Esophagus muscularis mucosa (tissue), 4 donors: ENCODE measurements at regions not wholly inside any gene's neighbourhood (a gene's known extent, or its start where the extent isn't known, plus 50 kb on each side); places are given as distances from the start of the nearest gene placed in this dataset.

ENCODE experiments used
- DNase-seq: peaks from one replicate; pipeline ENCODE4 v3.0.0-alpha.2; 2017; ENCODE audit errors: extremely low spot score
- H3K27ac ChIP-seq, 4 donors: fragments of 200-600 bp; sonication (generic); replicated peaks in 1 of 4; 1 replicate in 3 of 4; 2 replicates in 1 of 4; pipeline ENCODE4 v1.5.1; 2016 to 2019; ENCODE audit warnings: mild to moderate bottlenecking in 1 of 4
- H3K27me3 ChIP-seq, 4 donors: fragments of 200-600 bp; sonication (generic); one replicate each; pipeline versions ENCODE4 v1.5.1 to v1.6.0; 2016 to 2019
- H3K36me3 ChIP-seq, 4 donors: fragments of 200-600 bp; sonication (generic); one replicate each; pipeline ENCODE4 v1.5.1; 2016 to 2019
- H3K4me1 ChIP-seq, 4 donors: fragments of 200-600 bp; sonication (generic); one replicate each; pipeline ENCODE4 v1.5.1; 2016 to 2019
- H3K4me3 ChIP-seq, 4 donors: fragments of 200-600 bp; sonication (generic); 1 replicate in 2 of 4; 2 replicates in 2 of 4; pipeline ENCODE4 v1.5.1; 2016 to 2019; ENCODE audit warnings: mild to moderate bottlenecking in 4 of 4, moderate library complexity in 1 of 4
- H3K9me3 ChIP-seq, 4 donors: fragments of 200-600 bp; sonication (generic); 1 replicate in 3 of 4; 2 replicates in 1 of 4; pipeline ENCODE4 v1.5.1; 2016 to 2019
- EP300 ChIP-seq: sonication (generic); formaldehyde crosslinking; IDR thresholded peaks from one replicate; pipeline ENCODE4 v1.6.1; 2017; ENCODE audit warnings: antibody characterized with exemption
- POLR2A ChIP-seq: fragments of 450-650 bp; IDR thresholded peaks from one replicate; pipeline ENCODE4 v1.6.1; 2017; ENCODE audit warnings: antibody characterized with exemption, moderate library complexity, mild to moderate bottlenecking, low read depth
- POLR2AphosphoS5 ChIP-seq, 2 donors: sonication (generic); formaldehyde crosslinking; IDR thresholded peaks; one replicate each; pipeline ENCODE4 v1.6.1; 2017; ENCODE audit warnings: antibody characterized with exemption in 2 of 2
- WGBS: methylation state at CpG from one replicate; pipeline ENCODE4 v1.1.5; 2018; 5-methylcytosine and 5-hydroxymethylcytosine counted together
- intact Hi-C: fragments of 100-400 bp; cut with DNase I; formaldehyde crosslinking; loops from one replicate; pipeline ENCODE4 v1.15.1; 2023
- TF ChIP-seq, protein P1 (sequence below), 3 experiments: fragments of 200-600 bp in 2 of 3; fragments of 450-650 bp in 1 of 3; sonication (generic) in 2 of 3; IDR thresholded peaks; one replicate each; pipeline ENCODE4 v1.5.1; 2017 to 2019; ENCODE audit warnings: antibody characterized with exemption in 3 of 3, mild to moderate bottlenecking in 2 of 3, moderate library complexity in 1 of 3

DNA sequence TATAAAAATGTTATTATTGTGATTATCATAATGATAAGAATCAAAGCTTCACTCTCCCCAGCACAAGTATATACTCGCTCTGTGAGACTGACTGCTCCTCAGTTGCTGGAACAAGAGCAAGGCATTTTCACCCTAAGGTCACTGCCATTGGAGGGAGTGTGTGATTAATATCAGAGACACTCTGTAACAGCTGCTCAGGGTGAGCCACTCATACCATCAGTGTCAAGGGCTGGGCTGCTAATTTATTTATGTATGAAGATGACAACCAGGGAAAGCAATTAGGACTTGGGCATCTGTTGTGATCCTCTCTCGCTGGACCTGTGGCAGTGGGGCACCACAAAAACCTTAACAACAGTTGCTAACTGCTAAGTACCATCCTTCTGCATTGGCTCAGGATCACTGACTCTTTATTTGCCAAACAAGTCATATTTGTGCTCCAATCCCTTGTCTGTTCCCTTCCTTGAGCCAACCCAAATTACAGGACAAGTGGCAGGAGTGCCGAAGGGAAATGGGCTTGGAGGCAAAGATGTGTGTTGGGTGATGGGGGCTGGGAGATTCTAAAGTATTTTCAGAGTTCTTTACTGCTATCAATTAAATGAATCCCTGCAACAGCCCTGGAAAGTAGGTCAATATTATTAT, 297.5 kb upstream of the STT3B start:
- no peaks in the 10 kb centered on the region for H3K36me3 ChIP-seq
- no peaks in the 10 kb centered on the region for H3K4me1 ChIP-seq
- no peak overlapping the region for H3K27ac ChIP-seq
- no peaks in the 10 kb centered on the region for H3K9me3 ChIP-seq
- TF ChIP-seq, protein P1, sequence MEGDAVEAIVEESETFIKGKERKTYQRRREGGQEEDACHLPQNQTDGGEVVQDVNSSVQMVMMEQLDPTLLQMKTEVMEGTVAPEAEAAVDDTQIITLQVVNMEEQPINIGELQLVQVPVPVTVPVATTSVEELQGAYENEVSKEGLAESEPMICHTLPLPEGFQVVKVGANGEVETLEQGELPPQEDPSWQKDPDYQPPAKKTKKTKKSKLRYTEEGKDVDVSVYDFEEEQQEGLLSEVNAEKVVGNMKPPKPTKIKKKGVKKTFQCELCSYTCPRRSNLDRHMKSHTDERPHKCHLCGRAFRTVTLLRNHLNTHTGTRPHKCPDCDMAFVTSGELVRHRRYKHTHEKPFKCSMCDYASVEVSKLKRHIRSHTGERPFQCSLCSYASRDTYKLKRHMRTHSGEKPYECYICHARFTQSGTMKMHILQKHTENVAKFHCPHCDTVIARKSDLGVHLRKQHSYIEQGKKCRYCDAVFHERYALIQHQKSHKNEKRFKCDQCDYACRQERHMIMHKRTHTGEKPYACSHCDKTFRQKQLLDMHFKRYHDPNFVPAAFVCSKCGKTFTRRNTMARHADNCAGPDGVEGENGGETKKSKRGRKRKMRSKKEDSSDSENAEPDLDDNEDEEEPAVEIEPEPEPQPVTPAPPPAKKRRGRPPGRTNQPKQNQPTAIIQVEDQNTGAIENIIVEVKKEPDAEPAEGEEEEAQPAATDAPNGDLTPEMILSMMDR (IDR thresholded peaks at IDR 0.05): no peak
- TF ChIP-seq POLR2AphosphoS5 (IDR thresholded peaks at IDR 0.05): no peak
- TF ChIP-seq EP300: no peak
- no peak for TF ChIP-seq POLR2A
- 73% methylated on average over 2 of the region's 3 CpGs for WGBS
- H3K27me3 ChIP-seq: peaks cover 0 to 5% (median 0%) of the 10 kb centered on the region in 4 donors
- DNase-seq: no peak
- H3K4me3 ChIP-seq: no peak overlapping the region
- intact Hi-C loops: no loop called here

DNA sequence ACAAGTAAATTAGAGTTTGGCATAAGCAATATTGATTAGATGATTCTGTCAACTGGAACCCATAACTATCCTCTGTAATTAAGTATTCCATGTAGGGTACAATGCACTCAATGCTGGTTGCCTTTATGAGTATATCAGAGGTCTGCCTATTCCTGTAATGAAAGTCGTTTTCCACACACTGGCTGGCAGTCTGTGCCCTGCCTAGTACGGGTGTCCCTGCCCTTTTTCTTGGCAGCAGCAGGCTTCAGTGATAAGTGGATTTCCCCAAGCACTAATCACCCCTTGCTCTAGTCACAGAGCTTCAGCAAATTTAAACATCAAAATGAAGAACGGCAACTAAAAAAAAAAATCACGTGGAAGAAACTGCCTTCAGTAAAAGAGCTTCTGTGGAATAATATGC, 294.8 kb upstream of the STT3B start:
- Histone ChIP-seq H3K9me3 (no peaks in the 10 kb centered on the region), H3K36me3 (no peaks in the 10 kb centered on the region), H3K27ac (no peak overlapping the region), H3K4me3 (no peak overlapping the region), H3K27me3 (peaks cover 0 to 5% (median 0%) of the 10 kb centered on the region in 4 donors), H3K4me1 (no peaks in the 10 kb centered on the region)
- no peak for DNase-seq
- WGBS: 68% methylated on average over 4 of the region's 4 CpGs
- TF ChIP-seq POLR2A (no peak), EP300 (no peak), POLR2AphosphoS5 (IDR thresholded peaks at IDR 0.05) (no peak)
- TF ChIP-seq, protein P1 (IDR thresholded peaks at IDR 0.05): no peak
- intact Hi-C loops: no loop called here

DNA sequence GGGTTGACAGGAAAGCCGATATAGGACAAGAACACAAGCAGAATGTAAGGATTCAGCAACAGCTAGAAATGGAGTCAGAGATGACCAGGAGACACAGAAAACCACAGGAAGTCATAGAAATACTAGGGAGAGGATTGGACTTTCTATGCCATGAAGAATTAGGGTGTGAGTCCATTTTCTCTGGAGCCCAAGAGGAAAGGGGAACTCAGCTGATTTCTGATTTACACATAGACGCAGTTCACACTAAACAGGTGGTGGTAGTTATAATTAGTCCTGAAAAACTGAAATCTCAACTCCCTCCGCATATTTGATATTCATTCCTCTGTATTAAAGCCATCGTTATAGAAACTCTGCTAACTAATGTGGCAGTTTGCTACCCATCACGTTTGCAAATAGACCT, 292.7 kb upstream of the STT3B start:
- Histone ChIP-seq H3K9me3 (no peaks in the 10 kb centered on the region), H3K27ac (no peak overlapping the region), H3K4me1 (no peaks in the 10 kb centered on the region), H3K36me3 (no peaks in the 10 kb centered on the region), H3K4me3 (no peak overlapping the region), H3K27me3 (peaks cover 0 to 5% (median 0%) of the 10 kb centered on the region in 4 donors)
- 91% methylated on average over 5 of the region's 5 CpGs for WGBS
- no peak for DNase-seq
- intact Hi-C loops: no loop called here
- TF ChIP-seq POLR2AphosphoS5 (IDR thresholded peaks at IDR 0.05): no peak
- TF ChIP-seq, protein P1 (IDR thresholded peaks at IDR 0.05): no peak
- no peak for TF ChIP-seq EP300
- no peak for TF ChIP-seq POLR2A

DNA sequence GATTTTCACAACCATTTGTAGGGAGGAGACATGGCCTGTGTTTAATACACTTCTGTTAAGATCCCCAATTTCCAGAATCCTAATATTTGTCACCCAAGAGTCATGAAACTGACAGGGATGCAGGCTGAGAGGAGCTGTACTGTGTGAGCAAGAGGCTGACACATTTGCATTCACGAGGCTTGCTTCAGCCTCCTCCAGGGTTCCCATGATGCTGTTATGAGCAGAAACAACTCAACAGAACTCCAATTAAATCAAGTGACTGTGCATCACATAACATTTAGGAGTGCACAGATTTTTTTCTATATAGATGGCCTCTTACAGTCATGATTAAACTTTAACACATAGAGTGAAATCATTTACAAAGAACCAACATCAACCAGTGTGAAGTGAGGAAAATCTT, 292.3 kb upstream of the STT3B start:
- Histone ChIP-seq H3K36me3 (no peaks in the 10 kb centered on the region), H3K9me3 (no peaks in the 10 kb centered on the region), H3K27ac (no peak overlapping the region), H3K27me3 (peaks cover 0 to under 1% (median 0%) of the 10 kb centered on the region in 4 donors), H3K4me1 (no peaks in the 10 kb centered on the region), H3K4me3 (no peak overlapping the region)
- no peak for DNase-seq
- intact Hi-C loops: no loop called here
- 62% methylated on average over 1 of the region's 1 CpG for WGBS
- TF ChIP-seq POLR2A: no peak
- no peak for TF ChIP-seq EP300
- TF ChIP-seq, protein P1 (IDR thresholded peaks at IDR 0.05): no peak
- no peak for TF ChIP-seq POLR2AphosphoS5 (IDR thresholded peaks at IDR 0.05)

DNA sequence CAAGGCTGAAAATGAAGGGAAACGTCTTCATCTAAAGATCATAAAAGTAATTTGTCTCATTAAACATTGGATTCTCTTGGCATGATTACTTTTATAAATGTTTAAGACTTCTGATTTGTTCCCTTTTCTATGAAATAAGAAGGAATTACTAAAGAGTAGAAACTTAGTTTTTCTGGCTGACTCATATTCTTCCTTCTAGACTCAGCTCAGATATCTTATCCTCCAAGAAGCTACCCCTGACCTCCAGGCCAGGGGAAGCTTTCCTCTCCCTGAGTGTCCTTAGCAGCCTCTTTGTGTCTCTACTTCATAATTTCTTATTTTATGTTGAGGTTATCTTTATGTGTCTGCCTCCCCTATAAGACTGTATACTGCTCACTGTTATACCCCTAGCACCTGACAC, 291.9 kb upstream of the STT3B start:
- Histone ChIP-seq H3K4me3 (no peak overlapping the region), H3K4me1 (no peaks in the 10 kb centered on the region), H3K27ac (no peak overlapping the region), H3K27me3 (no peaks in the 10 kb centered on the region), H3K9me3 (no peaks in the 10 kb centered on the region), H3K36me3 (no peaks in the 10 kb centered on the region)
- 77% methylated on average over 1 of the region's 1 CpG for WGBS
- no peak for DNase-seq
- intact Hi-C loops: no loop called here
- TF ChIP-seq POLR2AphosphoS5 (IDR thresholded peaks at IDR 0.05) (no peak), EP300 (no peak), POLR2A (no peak)
- TF ChIP-seq, protein P1 (IDR thresholded peaks at IDR 0.05): no peak
